AG09319 (cell line): ENCODE measurements at regions not wholly inside any gene's neighbourhood (a gene's known extent, or its start where the extent isn't known, plus 50 kb on each side); places are given as distances from the start of the nearest gene placed in this dataset.

Experiments
- DNase-seq: peaks from one replicate; pipeline ENCODE4 v3.0.0-alpha.2; 2010; ENCODE audit warnings: low read depth; ENCODE audit errors: extremely low read depth
- TF ChIP-seq, protein P1 (sequence below): IDR thresholded peaks from 2 replicates; pipeline ENCODE4 v1.5.1; 2011; ENCODE audit warnings: low read depth, mild to moderate bottlenecking, inconsistent platforms, low read length, moderate library complexity

DNA sequence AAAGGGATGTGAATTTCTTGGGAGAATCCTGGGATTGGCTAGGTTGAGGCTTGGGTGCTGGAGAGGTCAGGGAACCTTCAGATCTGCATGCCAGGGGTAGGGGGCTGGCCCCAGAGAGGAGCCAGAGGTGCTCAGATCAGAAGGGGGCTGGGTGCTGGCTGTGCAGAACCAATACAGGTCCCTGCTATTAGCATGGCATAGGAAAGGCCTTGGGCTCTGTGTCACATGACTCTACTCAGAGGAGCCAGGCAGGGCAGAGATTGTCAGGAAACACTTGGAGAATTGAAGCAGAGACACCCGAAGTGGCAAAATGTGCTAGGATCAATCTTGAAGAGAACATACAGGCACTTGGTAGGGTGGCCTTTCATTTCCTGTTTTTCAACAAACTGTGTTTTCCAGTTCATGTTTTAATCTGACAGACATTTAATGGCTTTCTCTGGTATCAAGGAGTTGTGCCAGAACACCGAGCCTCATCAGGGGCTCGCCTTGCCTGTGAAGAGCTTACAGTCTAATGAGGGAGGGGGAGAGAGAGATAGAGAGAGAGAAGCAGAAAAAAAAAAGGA, 498.9 kb downstream of the RPS24 start:
- no peak for DNase-seq

DNA sequence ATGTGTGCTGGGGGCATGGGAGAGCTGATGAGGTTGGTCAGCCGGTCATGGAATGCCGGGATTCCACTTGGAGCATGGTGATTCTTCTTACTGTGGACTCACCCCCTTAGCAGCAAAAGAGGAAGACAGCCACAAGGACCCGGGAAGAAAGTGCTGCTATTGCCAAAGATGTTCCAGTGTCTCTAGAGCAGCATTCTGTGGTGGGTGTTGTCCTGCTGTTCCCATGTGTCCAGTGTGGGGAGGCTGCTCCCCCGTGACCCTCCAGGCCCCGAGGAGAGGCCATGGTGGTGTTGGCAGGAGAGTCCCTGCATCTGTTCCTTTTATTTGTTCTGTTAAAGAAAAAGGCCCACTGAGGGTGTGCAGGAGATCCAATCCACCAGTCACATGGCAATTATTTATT, 499.4 kb downstream of the RPS24 start:
- DNase-seq: no peak
- TF ChIP-seq, protein P1, sequence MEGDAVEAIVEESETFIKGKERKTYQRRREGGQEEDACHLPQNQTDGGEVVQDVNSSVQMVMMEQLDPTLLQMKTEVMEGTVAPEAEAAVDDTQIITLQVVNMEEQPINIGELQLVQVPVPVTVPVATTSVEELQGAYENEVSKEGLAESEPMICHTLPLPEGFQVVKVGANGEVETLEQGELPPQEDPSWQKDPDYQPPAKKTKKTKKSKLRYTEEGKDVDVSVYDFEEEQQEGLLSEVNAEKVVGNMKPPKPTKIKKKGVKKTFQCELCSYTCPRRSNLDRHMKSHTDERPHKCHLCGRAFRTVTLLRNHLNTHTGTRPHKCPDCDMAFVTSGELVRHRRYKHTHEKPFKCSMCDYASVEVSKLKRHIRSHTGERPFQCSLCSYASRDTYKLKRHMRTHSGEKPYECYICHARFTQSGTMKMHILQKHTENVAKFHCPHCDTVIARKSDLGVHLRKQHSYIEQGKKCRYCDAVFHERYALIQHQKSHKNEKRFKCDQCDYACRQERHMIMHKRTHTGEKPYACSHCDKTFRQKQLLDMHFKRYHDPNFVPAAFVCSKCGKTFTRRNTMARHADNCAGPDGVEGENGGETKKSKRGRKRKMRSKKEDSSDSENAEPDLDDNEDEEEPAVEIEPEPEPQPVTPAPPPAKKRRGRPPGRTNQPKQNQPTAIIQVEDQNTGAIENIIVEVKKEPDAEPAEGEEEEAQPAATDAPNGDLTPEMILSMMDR: no peak

More for the DNA sequence above, 498.9 kb downstream of the RPS24 start:
- TF ChIP-seq, protein P1: no peak

DNA sequence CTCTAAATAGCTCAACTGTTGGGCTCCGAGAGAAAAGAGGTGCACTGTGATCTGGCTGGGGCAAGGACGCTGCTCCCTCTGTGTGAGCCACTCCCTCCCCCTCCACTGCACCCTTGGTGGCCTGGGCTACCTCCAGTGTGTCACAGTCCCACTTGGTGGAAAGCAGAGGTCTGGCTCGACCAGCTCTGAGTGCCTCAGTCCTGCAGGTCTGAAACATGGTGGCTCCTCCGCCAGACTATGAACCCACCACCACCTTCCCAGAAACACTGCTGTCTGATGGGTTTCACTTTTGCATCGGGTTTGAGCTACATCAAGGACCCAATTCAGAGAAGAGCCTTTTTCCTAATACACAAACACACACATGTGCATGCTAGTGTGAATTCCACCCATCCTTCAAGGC, 500.1 kb downstream of the RPS24 start:
- DNase-seq: no peak
- TF ChIP-seq, protein P1: no peak

DNA sequence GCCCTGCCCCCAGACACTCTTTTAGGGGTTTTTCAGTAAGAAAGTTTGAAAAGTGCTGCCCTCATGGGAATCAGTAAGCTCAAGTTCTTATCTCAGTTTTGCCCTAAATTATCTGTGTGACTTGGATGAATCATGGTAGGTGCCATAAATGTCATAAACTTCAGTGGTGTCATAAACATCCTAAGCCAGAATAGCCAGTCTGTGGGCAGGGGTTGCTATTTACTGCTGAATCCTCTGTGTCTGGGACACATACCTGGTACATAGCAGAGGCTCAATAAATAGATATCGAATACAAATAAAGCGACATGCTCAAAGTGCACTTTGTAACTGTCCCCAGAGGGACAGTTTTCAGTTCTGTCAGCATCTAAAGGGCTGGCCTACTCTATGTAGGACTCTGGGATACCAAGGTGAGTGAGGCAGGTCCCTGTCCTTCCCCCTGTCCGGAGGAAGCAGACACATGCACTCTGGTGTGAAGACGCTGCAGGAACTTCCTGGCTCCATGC, 502.1 kb downstream of the RPS24 start:
- TF ChIP-seq, protein P1: no peak
- no peak for DNase-seq

DNA sequence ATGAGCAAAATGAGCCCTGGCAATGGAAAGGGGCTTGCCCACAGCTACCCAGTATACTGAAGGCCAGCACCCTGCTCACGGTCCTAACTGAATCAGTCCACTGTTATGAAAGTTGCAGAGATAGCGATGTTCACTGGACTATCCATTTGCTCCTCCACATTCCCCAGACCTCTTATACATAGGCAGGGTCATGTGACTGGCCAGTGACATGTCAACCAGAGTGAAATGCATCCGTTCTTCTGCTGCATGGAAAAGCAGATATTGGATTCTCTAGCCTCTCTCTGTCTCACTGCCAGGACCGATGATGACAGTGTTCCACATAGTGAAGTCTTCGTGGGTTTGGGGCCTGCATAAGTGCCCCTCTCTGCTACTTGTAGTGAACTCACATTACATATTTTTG, 503.4 kb downstream of the RPS24 start:
- TF ChIP-seq, protein P1: no peak
- DNase-seq: no peak

DNA sequence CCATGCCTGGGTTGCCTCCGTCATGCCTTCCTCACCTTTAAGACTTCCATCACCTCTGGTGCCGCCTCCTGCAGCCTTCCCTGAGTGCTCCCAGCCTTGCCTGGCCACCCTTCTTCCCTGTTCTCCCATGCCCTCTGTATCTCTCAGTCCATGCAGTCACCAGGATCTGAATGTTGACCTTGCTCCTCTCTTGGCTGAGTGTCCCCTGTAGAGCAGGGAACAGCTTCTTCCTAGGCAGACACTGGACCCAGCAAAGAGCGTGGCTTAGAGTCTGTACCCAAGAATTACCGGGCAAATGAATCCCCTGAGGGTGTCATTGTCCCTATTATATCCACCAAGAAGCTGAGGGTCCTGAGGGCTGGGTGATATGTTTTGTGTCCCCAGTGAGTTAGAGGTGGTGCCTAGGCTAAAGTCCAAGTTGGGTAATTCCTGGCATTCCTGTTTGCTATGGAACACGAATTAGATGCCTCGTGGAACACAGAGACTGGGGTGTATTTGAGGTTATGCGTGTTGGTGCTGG, 505.6 kb downstream of the RPS24 start:
- TF ChIP-seq, protein P1: no peak

DNA sequence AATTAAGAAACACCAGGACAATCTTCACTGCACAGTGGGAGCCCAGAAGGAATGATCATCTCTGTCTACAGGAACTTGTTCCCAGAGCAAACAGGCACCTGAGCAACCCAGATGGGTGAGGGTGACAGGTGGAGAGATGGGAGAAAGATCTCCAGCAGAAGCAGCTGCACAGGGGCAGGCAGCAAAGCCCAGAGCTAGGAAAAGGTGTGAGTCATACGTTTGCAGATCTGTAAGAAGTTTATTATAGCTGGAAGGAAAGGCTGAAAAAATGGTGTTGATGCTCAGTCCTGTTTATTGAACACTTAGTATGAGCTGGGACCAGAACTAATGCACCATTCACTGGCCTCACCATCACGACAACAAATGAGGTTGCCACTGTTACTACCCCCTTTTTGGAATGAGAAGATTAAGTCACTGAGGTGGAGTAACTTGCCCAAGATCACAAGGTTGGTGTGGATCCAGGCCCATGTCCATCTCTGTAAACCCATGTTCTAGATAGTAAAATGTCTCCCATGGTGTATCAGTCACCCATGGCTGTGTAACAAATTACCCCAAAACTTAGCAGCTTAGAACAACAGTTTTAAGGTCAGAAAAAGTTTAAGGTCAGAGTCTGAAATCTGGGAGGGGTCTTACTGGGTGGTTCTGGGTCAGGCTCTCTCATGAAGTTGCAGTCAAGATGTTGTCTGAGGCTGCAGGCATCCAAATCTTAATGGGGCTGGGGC, 506.9 kb downstream of the RPS24 start:
- no peak for DNase-seq
- TF ChIP-seq, protein P1: no peak

More for the DNA sequence above, 505.6 kb downstream of the RPS24 start:
- no peak for DNase-seq
